ENCODE measurements at regions not wholly inside any gene's neighbourhood (a gene's known extent, or its start where the extent isn't known, plus 50 kb on each side); places are given as distances from the start of the nearest gene placed in this dataset.
A peak's percentile ranks its signal among the peaks of the same experiment; 100 is the strongest.

- no peak overlapping the region for H3K4me3 ChIP-seq
- no peak for ATAC-seq
- no peaks in the 10 kb centered on the region for H3K4me1 ChIP-seq (ENCODE audit: low read depth)
- no peaks in the 10 kb centered on the region for H3K9me3 ChIP-seq
- intact Hi-C loops (cut with DNase I, micrococcal nuclease): no loop called here
- TF ChIP-seq, protein P1, sequence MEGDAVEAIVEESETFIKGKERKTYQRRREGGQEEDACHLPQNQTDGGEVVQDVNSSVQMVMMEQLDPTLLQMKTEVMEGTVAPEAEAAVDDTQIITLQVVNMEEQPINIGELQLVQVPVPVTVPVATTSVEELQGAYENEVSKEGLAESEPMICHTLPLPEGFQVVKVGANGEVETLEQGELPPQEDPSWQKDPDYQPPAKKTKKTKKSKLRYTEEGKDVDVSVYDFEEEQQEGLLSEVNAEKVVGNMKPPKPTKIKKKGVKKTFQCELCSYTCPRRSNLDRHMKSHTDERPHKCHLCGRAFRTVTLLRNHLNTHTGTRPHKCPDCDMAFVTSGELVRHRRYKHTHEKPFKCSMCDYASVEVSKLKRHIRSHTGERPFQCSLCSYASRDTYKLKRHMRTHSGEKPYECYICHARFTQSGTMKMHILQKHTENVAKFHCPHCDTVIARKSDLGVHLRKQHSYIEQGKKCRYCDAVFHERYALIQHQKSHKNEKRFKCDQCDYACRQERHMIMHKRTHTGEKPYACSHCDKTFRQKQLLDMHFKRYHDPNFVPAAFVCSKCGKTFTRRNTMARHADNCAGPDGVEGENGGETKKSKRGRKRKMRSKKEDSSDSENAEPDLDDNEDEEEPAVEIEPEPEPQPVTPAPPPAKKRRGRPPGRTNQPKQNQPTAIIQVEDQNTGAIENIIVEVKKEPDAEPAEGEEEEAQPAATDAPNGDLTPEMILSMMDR (IDR thresholded peaks at IDR 0.05): no peak
- H3K36me3 ChIP-seq (ENCODE audit: low read depth): no peaks in the 10 kb centered on the region
- DNase-seq: peak in 1 of 3 donors; percentile 11
These were observed 67.3 kb downstream of the RTL6 start for GRCh38 chr22:44430716-44431115.

GRCh38 chr22:44429941-44430587 is 68.0 kb downstream of the RTL6 start:
- H3K4me3 ChIP-seq: no peak overlapping the region
- ATAC-seq: no peak
- H3K4me1 ChIP-seq (ENCODE audit: low read depth): no peaks in the 10 kb centered on the region
- no peaks in the 10 kb centered on the region for H3K9me3 ChIP-seq
- intact Hi-C loops (cut with DNase I, micrococcal nuclease): no loop called here
- TF ChIP-seq, protein P1 (IDR thresholded peaks at IDR 0.05): no peak
- no peaks in the 10 kb centered on the region for H3K36me3 ChIP-seq (ENCODE audit: low read depth)
- peak in 1 of 3 donors; percentile 22 for DNase-seq

GRCh38 chr22:44428941-44429830 is 68.8 kb downstream of the RTL6 start:
- ATAC-seq (no peak), DNase-seq (peak in 1 of 3 donors; percentile 8)
- no peak overlapping the region for H3K4me3 ChIP-seq
- TF ChIP-seq, protein P1 (IDR thresholded peaks at IDR 0.05): no peak
- intact Hi-C loops (cut with DNase I, micrococcal nuclease): no loop called here
- H3K36me3 ChIP-seq (ENCODE audit: low read depth): no peaks in the 10 kb centered on the region
- H3K9me3 ChIP-seq: no peaks in the 10 kb centered on the region
- H3K4me1 ChIP-seq (ENCODE audit: low read depth): no peaks in the 10 kb centered on the region

GRCh38 chr22:44427611-44428470 is 70.2 kb downstream of the RTL6 start:
- TF ChIP-seq, protein P1 (IDR thresholded peaks at IDR 0.05): no peak
- DNase-seq (no peak), ATAC-seq (no peak)
- Histone ChIP-seq H3K36me3 (ENCODE audit: low read depth) (no peaks in the 10 kb centered on the region), H3K9me3 (no peaks in the 10 kb centered on the region), H3K4me3 (no peak overlapping the region), H3K4me1 (ENCODE audit: low read depth) (no peaks in the 10 kb centered on the region)
- intact Hi-C loops (cut with DNase I, micrococcal nuclease): no loop called here

DNA sequence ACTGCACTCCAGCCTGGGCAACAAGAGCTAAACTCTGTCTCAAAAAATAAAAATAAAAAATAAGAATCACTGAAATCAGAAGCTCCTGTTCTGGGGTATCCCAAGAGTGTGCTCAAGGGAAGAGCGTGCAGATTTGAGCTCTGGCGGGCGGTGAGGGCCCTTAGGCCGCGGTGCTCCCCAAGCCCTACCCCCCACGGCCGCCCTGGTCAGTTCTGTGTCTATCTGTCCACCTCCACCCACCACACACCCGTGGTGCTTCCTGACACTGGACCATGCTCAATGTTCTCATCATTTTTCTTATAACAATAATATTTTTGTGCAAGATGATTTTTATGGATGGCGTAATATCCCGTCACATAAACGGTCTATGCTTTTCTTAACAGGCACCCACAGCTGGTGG is 71.1 kb downstream of the RTL6 start:
- intact Hi-C loops (cut with DNase I, micrococcal nuclease): no loop called here
- TF ChIP-seq, protein P1 (IDR thresholded peaks at IDR 0.05): no peak

More for the DNA sequence above, 71.1 kb downstream of the RTL6 start:
- H3K4me1 ChIP-seq (ENCODE audit: low read depth): no peaks in the 10 kb centered on the region
- no peaks in the 10 kb centered on the region for H3K36me3 ChIP-seq (ENCODE audit: low read depth)
- H3K9me3 ChIP-seq: no peaks in the 10 kb centered on the region
- no peak overlapping the region for H3K4me3 ChIP-seq
- DNase-seq: peak in 1 of 3 donors; percentile 4
- ATAC-seq: no peak
